Mesodermal cell (in vitro differentiated cells): ENCODE measurements at regions not wholly inside any gene's neighbourhood (a gene's known extent, or its start where the extent isn't known, plus 50 kb on each side); places are given as distances from the start of the nearest gene placed in this dataset.
"Not testable (repeated sequence)": the region's sequence is repeated elsewhere in the genome, so short reads cannot be mapped to it uniquely, and the experiment has no call there.

Source experiments
- H3K27ac ChIP-seq: 2 replicates; pipeline ENCODE4 v1.7.0; 2013; ENCODE audit warnings: mild to moderate bottlenecking, low read depth, low read length, moderate library complexity; ENCODE audit not compliant: severe bottlenecking
- H3K36me3 ChIP-seq: 2 replicates; pipeline ENCODE4 v1.7.1; 2013; ENCODE audit warnings: mild to moderate bottlenecking, low read length, moderate library complexity; ENCODE audit not compliant: control insufficient read depth, insufficient read depth
- H3K4me1 ChIP-seq: one replicate; pipeline ENCODE4 v1.7.1; 2013; ENCODE audit warnings: mild to moderate bottlenecking, low read length; ENCODE audit not compliant: insufficient read depth, control insufficient read depth, poor library complexity, severe bottlenecking
- H3K4me3 ChIP-seq: 2 replicates; pipeline ENCODE4 v1.7.0; 2013; ENCODE audit warnings: low read length, control low read depth, mild to moderate bottlenecking; ENCODE audit not compliant: insufficient read depth, poor library complexity, severe bottlenecking; ENCODE audit errors: extremely low read depth
- H3K9me3 ChIP-seq: 2 replicates; pipeline ENCODE4 v1.7.1; 2013; ENCODE audit warnings: mild to moderate bottlenecking, low read length, moderate library complexity; ENCODE audit not compliant: control insufficient read depth
- WGBS, 2 experiments: methylation state at CpG; one replicate each; pipeline ENCODE4 v1.1.5; 2013; ENCODE audit warnings: missing lambda C conversion rate in 2 of 2; ENCODE audit not compliant: insufficient coverage in 2 of 2; 5-methylcytosine and 5-hydroxymethylcytosine counted together

DNA sequence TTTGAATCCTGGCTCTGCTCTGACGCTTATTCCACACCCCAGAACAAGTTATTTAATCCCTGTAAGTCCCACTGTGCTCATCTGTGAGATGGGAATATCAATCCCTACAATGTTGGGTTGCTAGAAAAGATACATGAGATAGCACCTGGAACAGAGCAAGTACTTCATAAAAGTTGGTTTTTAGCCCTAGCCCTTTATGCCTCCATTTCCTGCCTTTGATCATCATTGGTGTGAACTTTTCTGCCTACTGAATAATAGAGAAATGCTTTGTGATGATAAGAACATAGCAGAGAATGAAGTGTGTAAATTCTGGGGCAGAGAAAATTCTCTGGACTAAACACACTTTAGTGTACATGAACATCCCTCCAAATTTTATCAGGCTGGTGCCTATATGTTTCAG, 90.3 kb upstream of the RANBP6 start:
- 83% methylated on average over 1 of the region's 1 CpG; no CpG with 5 or more reads in 1 of the 2 experiments for WGBS, 2 experiments
- H3K4me3 ChIP-seq, result no peak overlapping the region

DNA sequence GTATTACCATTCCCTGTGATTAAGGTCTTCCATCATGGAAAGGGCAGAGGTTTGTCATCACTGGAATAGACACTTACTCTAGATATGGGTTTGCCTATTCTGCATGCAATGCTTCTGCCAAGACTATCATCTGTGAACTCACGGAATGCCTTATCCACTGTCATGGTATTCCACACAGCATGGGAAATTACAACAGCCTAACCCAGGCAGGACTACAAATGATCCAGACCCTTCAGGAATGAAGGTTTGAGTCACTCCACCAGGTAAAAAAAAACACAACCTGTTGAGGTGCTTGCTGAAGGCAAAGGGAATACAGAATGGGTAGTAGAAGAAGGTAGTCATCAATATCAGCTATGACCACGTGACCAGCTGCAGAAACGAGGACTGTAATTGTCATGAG, 89.0 kb upstream of the RANBP6 start:
- H3K9me3 ChIP-seq, H3K4me1 ChIP-seq, H3K27ac ChIP-seq, H3K36me3 ChIP-seq, H3K4me3 ChIP-seq: not testable (repeated sequence)
- 89 to 100% methylated on average over 1 of the region's 3 CpGs for WGBS, 2 experiments

More for the DNA sequence above, 90.3 kb upstream of the RANBP6 start:
- Histone ChIP-seq H3K36me3 (no peaks in the 10 kb centered on the region), H3K9me3 (no peaks in the 10 kb centered on the region), H3K27ac (no peak overlapping the region), H3K4me1 (no peaks in the 10 kb centered on the region)

DNA sequence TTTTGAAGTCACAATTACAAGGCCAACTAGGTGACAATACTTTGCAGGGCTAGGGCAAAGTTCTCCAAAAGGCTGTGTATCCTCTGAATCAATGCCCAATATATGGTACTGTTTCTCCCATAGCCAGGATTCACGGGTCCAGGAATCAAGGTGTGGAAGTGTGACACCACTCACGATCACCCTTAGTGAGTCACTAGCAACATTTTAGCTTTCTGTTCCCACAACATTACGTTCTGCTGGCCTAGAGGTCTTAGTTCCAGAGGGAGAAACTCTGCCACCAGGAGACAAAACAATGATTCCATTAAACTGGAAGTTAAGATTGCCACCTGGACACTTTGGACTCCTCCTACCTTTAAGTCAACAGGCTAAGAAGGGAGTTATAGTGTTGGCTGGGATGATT, 88.5 kb upstream of the RANBP6 start:
- not testable (repeated sequence) for H3K36me3 ChIP-seq, H3K27ac ChIP-seq, H3K4me3 ChIP-seq, H3K9me3 ChIP-seq, H3K4me1 ChIP-seq
- WGBS, 2 experiments, result 79 to 100% methylated on average over 2 to 3 of the region's 3 CpGs

DNA sequence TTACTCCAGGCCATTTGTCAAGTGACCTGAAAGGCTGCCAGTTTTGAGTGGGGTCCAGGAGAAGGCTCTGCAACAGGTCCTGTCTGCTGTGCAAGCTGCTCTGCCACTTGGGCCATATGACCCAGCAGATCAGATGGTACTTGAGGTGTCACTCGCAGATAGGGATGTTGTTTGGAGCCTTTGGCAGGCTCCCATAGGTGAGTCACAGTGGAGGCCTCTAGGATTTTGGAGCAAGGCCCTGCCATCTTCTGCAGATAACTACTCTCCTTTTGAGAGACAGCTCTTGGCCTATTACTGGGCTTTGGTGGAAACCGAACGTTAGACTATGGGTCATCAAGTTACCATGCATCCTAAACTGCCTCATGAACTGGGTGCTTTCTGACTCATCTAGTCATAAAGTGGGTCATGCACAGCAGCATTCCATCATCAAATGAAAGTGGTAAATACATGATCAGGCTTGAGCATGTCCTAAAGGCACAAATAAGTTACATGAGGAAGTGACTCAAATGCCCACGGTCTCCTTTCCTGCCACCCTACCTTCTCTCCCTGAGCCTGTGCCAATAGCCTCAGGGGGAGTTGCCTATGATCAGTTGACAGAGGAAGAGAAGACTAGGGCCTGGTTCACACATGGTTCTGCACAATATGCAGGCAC, 87.0 kb upstream of the RANBP6 start:
- H3K4me1 ChIP-seq, H3K27ac ChIP-seq, H3K36me3 ChIP-seq, H3K9me3 ChIP-seq, H3K4me3 ChIP-seq: not testable (repeated sequence)
- 97 to 100% methylated on average over 3 to 4 of the region's 4 CpGs for WGBS, 2 experiments

DNA sequence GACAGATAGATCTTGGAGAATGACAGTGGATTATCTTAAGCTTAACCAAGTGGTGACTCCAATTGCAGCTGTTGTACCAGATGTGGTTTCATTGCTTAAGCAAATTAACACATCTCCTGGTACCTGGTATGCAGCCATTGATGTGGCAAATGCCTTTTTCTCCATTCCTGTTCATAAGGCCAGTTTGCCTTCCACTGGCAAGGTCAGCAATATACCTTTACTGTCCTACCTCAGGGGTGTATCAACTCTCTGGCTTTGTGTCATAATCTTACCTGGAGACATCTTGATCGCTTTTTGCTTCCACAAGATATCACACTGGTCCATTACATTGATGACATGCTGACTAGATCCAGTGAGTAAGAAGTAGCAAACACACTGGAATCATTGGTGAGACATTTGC, 86.3 kb upstream of the RANBP6 start:
- H3K27ac ChIP-seq, H3K4me1 ChIP-seq, H3K36me3 ChIP-seq, H3K9me3 ChIP-seq, H3K4me3 ChIP-seq: not testable (repeated sequence)
- 67 to 100% methylated on average over 1 of the region's 1 CpG for WGBS, 2 experiments

DNA sequence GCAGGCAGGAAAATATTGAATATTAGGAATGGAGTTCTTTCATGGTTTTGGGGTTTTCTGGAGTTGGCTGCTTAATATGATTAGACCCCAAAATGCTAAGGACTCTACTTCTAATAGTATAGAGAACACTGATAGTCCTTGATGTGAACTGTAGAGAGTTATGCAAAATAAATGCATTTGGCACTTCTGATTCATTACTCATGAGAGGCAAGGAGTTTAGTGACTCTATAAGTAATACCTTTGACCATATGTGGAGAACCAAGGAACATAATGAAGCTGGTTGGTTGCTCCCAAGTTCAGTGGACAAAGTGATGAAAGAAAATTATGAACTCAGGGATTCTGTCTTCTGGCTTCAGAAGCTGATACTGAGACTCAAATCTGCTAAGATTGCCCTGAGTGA, 83.9 kb upstream of the RANBP6 start:
- H3K4me3 ChIP-seq, H3K36me3 ChIP-seq, H3K9me3 ChIP-seq, H3K27ac ChIP-seq, H3K4me1 ChIP-seq: not testable (repeated sequence)

DNA sequence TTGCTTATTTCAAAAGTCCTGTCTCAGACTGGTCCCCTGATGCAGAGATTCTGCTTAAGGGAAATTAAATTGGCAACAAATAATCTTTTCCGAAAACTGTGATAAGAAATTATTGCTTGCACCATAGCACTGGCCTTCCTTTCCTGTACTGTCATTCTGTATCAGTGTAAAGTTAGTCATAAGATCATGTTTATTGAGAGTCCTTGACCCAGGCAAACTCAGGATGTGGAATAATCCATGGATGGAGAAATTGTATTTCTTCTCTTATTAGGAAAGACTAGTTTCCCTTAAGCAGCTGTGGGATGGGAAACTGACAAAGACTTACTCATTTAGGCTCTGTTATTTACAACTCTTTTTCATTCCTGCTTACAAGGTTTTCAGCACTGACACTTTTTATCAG, 83.0 kb upstream of the RANBP6 start:
- Histone ChIP-seq H3K4me3 (no peak overlapping the region), H3K27ac (no peak overlapping the region), H3K9me3 (no peaks in the 10 kb centered on the region), H3K4me1 (no peaks in the 10 kb centered on the region), H3K36me3 (no peaks in the 10 kb centered on the region)
- whole genome bisulfite sequencing, 2 experiments, result no CpG with 5 or more reads among the region's 1 CpG

DNA sequence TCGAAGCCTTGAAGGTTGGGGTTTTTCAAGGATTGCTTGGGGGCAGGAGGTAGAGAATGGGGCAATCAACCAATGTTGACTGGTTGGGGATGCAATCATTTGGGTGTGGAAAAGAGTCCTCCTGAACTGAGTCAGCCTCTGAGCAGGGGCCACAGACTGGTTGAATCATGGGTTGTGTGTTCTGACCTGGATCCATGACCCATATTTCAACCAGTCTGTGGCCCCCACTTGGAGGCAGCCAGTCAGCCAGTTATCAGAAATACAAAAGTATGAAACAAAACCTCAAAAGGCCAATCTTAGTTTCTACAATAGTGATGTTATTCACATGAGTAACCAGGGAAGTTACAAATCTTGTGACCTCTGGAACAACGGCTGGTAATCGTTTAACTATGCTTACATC, 81.4 kb upstream of the RANBP6 start:
- Histone ChIP-seq H3K9me3 (no peaks in the 10 kb centered on the region), H3K4me1 (no peaks in the 10 kb centered on the region), H3K4me3 (no peak overlapping the region), H3K36me3 (no peaks in the 10 kb centered on the region), H3K27ac (no peak overlapping the region)
- 62 to 82% methylated on average over 3 of the region's 3 CpGs for WGBS, 2 experiments

DNA sequence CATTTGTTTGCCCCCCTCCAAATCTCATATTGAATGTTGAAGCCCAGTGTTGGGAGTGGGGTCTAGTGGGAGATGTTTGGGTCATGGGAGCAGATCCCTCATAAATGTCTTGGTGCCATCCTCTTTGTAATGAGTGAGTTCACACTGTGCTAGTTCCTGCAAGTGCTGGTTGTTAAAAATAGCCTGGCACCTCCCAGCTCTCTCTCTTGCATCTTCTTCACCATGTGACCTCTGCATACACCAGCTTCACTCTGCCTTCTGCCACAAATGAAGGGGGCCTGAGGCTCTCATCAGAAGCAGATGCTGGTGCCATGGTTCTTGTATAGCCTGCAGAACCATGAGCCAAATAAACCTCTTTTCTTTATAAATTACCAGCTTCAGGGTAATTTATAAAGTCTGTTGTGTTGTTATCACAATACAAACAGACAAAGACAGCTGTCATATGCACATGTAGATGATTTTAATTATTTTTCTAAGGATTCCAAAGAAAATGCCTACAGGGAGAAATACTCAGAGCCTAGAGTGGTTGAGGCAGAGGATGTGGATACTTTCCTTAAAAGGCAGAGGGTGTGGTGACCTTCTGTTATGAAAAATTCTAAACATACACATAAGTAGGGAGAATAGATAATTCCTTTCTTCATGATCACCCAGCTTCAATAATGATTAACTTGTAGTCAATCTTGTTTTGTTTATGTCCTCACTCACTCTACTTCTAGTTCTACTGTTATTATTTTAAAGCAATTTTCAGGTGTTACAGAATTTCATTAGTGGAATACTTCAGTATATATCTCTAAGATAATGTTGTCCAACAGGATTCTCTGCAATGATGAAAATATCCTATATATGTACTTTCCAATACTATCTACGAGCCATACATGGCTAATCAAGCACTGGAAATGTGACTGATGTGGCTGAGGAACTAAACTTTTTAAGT, 75.1 kb upstream of the RANBP6 start:
- H3K36me3 ChIP-seq, result no peaks in the 10 kb centered on the region
- no peaks in the 10 kb centered on the region for H3K4me1 ChIP-seq
- peaks cover 4% of the 10 kb centered on the region for H3K9me3 ChIP-seq
- H3K4me3 ChIP-seq, result no peak overlapping the region
- WGBS, 2 experiments, result no CpG with 5 or more reads among the region's 1 CpG
- H3K27ac ChIP-seq, result no peak overlapping the region

DNA sequence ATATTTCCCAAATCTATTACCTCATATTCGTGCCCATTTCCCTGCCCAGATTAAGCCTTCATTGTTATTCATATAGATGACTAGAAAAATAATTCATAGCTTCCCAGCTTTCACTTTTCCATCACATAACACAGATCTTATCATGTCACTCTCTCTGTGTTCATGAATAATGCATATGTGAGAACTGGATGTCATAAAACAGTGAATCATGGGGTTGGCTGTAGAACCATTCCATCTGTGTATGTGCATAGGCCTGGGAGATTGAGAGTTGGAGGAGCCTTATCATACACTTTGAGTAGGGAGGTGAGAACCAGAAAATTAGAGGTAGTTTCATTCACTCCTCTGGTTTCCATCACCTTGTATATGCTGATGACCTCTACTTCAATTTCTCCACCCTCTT, 73.9 kb upstream of the RANBP6 start:
- no peak overlapping the region for H3K4me3 ChIP-seq
- H3K36me3 ChIP-seq, result no peaks in the 10 kb centered on the region
- H3K27ac ChIP-seq, result no peak overlapping the region
- WGBS, 2 experiments, result no CpG with 5 or more reads among the region's 1 CpG
- H3K9me3 ChIP-seq, result peaks cover 4% of the 10 kb centered on the region
- H3K4me1 ChIP-seq, result no peaks in the 10 kb centered on the region

DNA sequence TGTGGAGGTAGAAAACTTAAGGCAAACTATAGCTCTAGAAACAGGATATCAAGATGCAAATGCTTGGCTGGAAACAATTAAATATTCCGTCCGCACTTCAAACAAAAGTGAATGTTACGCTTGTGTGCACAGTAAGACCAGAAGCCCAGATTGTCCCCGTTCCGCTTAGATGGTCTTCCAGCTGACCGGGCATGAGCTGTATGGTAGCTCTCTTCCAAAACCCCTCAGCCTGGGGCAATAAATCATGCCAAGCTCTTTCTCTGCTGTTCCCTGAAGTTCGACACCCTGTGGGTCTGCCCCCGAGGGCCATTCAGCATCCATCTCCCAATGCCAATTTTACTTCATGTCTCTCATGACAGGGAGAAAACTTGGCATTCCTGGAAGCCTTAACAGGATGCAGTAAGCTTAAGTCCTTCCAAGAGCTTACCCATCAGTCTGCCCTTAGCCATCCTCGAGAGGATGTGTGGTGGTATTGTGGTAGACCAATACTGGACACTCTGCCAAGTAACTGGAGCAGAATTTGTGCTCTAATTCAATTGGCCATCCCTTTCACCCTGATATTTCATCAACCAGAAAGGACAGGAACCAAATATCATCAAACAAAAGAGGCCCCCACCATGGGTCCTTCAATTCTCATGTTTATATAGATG, 70.7 kb upstream of the RANBP6 start:
- H3K27ac ChIP-seq, result no peak overlapping the region
- H3K4me3 ChIP-seq, result no peak overlapping the region
- WGBS, 2 experiments, result 94 to 97% methylated on average over 8 of the region's 9 CpGs
- H3K36me3 ChIP-seq, result no peaks in the 10 kb centered on the region
- peaks cover 4% of the 10 kb centered on the region for H3K9me3 ChIP-seq
- no peaks in the 10 kb centered on the region for H3K4me1 ChIP-seq
